ENCODE measurements at regions not wholly inside any gene's neighbourhood (a gene's known extent, or its start where the extent isn't known, plus 50 kb on each side); places are given as distances from the start of the nearest gene placed in this dataset.

DNA sequence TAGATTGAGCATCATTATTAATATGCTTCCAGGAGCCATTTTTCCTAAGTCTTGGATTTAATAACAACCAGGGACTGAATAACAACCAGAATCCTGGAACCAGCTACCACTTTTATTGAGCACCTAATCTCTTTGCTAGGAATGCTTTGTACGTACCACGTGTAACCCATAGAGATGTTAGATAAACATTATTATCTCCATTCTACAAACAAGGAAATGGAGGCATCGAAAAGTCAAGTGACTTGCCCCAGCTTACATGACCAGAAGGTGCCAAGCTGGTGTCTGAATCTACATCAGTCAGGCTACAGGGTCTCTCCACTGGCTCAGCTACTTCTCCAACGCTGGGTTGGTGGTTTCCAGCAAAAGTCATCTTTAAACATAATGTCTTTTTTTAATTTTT is 256.1 kb upstream of the ANKRD55 start:
- no peak overlapping the region for H3K4me2 ChIP-seq
- H3K79me2 ChIP-seq: no peaks in the 10 kb centered on the region
- no peak for DNase-seq (ENCODE audit: low spot score)
- H3K9me3 ChIP-seq (ENCODE audit: low read depth): no peaks in the 10 kb centered on the region
- H3K4me1 ChIP-seq (ENCODE audit: insufficient read depth): peaks cover 20% of the 10 kb centered on the region
- TF ChIP-seq EZH2 (IDR thresholded peaks at IDR 0.05; ENCODE audit: borderline replicate concordance) (no peak), CTCF (IDR thresholded peaks at IDR 0.05; ENCODE audit: poor library complexity) (no peak), EZH2phosphoT487 (IDR thresholded peaks at IDR 0.05; ENCODE audit: low read depth, severe bottlenecking, unreplicated experiment) (no peak)
- no peaks in the 10 kb centered on the region for H4K20me1 ChIP-seq (ENCODE audit: insufficient read depth, poor library complexity, severe bottlenecking)
- no peak overlapping the region for H3K4me3 ChIP-seq
- H3K9me2 ChIP-seq (replicated peaks; ENCODE audit: insufficient read depth): no peaks in the 10 kb centered on the region
- WGBS (ENCODE audit: low lambda C conversion rate, missing lambda C conversion rate): 46% methylated on average over 4 of the region's 4 CpGs
- H2AFZ ChIP-seq: no peak overlapping the region
- H3K36me3 ChIP-seq (replicated peaks; ENCODE audit: insufficient read depth, low read depth): no peaks in the 10 kb centered on the region
- H3K27ac ChIP-seq: peak overlapping the region; percentile 64
- H3K27me3 ChIP-seq: no peaks in the 10 kb centered on the region

DNA sequence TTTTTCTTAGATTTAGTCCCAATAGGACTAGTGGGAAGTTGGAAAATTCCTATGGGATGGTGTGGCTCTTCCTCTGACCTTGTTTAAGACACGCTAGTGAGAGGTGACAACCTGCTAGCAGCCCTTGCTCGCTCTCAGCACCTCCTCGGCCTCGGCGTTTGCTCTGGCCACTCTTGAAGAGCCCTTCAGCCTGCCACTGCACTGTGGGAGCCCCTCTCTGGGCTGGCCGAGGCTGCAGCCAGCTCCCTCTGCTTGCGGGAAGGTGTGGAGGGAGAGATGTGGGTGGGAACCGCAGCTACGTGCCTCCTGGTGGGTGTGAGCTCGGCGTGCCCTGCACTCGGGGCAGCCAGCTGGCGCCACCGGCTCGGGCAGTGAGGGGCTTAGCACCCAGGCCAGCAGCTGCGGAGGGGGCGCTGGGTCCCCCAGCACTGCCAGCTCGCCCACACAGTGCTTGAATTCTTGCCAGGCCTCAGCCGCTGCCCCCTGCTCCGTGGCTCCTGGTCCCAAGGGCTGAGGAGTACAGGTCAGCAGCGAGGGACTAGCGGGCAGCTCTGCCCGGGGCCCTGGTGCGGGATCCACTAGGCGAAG is 254.5 kb upstream of the ANKRD55 start:
- Histone ChIP-seq H2AFZ (no peak overlapping the region), H3K79me2 (no peaks in the 10 kb centered on the region), H3K27ac (no peak overlapping the region), H3K4me2 (no peak overlapping the region), H3K9me3 (ENCODE audit: low read depth) (no peaks in the 10 kb centered on the region), H3K36me3 (replicated peaks; ENCODE audit: insufficient read depth, low read depth) (no peaks in the 10 kb centered on the region), H3K27me3 (no peaks in the 10 kb centered on the region), H3K9me2 (replicated peaks; ENCODE audit: insufficient read depth) (no peaks in the 10 kb centered on the region), H3K4me1 (ENCODE audit: insufficient read depth) (peaks cover 20% of the 10 kb centered on the region), H4K20me1 (ENCODE audit: insufficient read depth, poor library complexity, severe bottlenecking) (no peaks in the 10 kb centered on the region), H3K4me3 (no peak overlapping the region)
- TF ChIP-seq EZH2 (IDR thresholded peaks at IDR 0.05; ENCODE audit: borderline replicate concordance) (no peak), CTCF (IDR thresholded peaks at IDR 0.05; ENCODE audit: poor library complexity) (no peak), EZH2phosphoT487 (IDR thresholded peaks at IDR 0.05; ENCODE audit: low read depth, severe bottlenecking, unreplicated experiment) (no peak)
- 89% methylated on average over 25 of the region's 25 CpGs for WGBS (ENCODE audit: low lambda C conversion rate, missing lambda C conversion rate)
- no peak for DNase-seq (ENCODE audit: low spot score)

GRCh38 chr5:56482363-56482762 is 249.2 kb upstream of the ANKRD55 start:
- no peaks in the 10 kb centered on the region for H3K9me2 ChIP-seq (replicated peaks; ENCODE audit: insufficient read depth)
- TF ChIP-seq EZH2 (IDR thresholded peaks at IDR 0.05; ENCODE audit: borderline replicate concordance): no peak
- TF ChIP-seq EZH2phosphoT487 (IDR thresholded peaks at IDR 0.05; ENCODE audit: low read depth, severe bottlenecking, unreplicated experiment): no peak
- TF ChIP-seq CTCF (IDR thresholded peaks at IDR 0.05; ENCODE audit: poor library complexity): no peak
- 100% methylated on average over 3 of the region's 3 CpGs for WGBS (ENCODE audit: low lambda C conversion rate, missing lambda C conversion rate)
- H3K36me3 ChIP-seq (replicated peaks; ENCODE audit: insufficient read depth, low read depth): no peaks in the 10 kb centered on the region
- H3K9me3 ChIP-seq (ENCODE audit: low read depth): no peaks in the 10 kb centered on the region
- no peaks in the 10 kb centered on the region for H3K27me3 ChIP-seq
- no peak overlapping the region for H3K4me3 ChIP-seq
- H2AFZ ChIP-seq: no peak overlapping the region
- no peak for DNase-seq (ENCODE audit: low spot score)
- H4K20me1 ChIP-seq (ENCODE audit: insufficient read depth, poor library complexity, severe bottlenecking): no peaks in the 10 kb centered on the region
- no peak overlapping the region for H3K4me2 ChIP-seq
- peak overlapping the region; percentile 79 for H3K27ac ChIP-seq
- peaks cover 2% of the 10 kb centered on the region for H3K79me2 ChIP-seq
- peaks cover 36% of the 10 kb centered on the region for H3K4me1 ChIP-seq (ENCODE audit: insufficient read depth)
